ENCODE measurements at regions not wholly inside any gene's neighbourhood (a gene's known extent, or its start where the extent isn't known, plus 50 kb on each side); places are given as distances from the start of the nearest gene placed in this dataset.

DNA sequence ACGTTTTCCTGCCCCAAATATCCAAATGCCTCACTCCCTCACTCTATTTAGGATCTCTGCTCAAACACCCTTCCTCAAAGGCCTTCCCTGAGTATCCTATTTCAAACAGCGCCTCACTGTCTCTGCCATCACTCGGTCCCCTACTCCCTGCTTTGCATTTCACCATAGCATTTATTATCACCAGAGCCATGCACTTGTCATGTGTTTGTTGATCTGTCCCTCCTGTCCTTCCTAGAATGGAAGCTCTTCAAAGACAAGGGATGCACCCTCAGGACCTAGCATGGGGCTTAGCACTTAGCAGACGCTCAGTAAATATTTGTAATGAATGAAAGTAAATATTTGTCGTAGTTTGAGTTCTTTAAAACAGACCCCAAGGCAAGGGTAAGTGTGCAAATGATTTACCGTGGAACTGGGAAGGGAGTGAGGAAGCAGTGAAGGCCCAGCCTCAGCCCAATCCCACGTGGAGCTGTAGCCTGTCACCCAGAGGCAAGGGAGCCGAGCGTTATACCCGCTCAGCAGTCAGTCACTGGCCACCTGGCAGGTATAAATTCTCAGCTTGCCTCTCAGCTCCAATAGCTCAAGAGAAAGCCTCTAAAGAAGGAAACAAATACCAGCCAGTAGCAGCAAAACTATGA is 97.7 kb upstream of the KIF2A start:
- Histone ChIP-seq H3K9me1 (replicated peaks; ENCODE audit: control insufficient read depth, extremely low read depth, insufficient read depth, low read length) (no peaks in the 10 kb centered on the region), H4K20me1 (replicated peaks; ENCODE audit: control insufficient read depth, extremely low read depth, insufficient read depth, low read length) (no peaks in the 10 kb centered on the region), H3K36me3 (ENCODE audit: control insufficient read depth in 2 of 2, extremely low read depth in 1 of 2, insufficient read depth in 2 of 2, low read length in 2 of 2) (no peaks in the 10 kb centered on the region), H3K9me3 (replicated peaks; ENCODE audit: control insufficient read depth, insufficient read depth, low read length) (no peaks in the 10 kb centered on the region), H3K79me2 (ENCODE audit: control insufficient read depth, insufficient read depth, low read length) (no peaks in the 10 kb centered on the region), H3K27me3 (ENCODE audit: control insufficient read depth in 2 of 2, insufficient read depth in 2 of 2, low read length in 2 of 2) (peaks cover 14 to 18% of the 10 kb centered on the region in 2 experiments), H2AFZ (ENCODE audit: low read depth, low read length) (no peak overlapping the region), H3K9ac (replicated peaks; ENCODE audit: extremely low read depth, insufficient read depth, low read length) (no peak overlapping the region), H3K4me2 (ENCODE audit: insufficient read depth, low read length) (no peak overlapping the region), H3K27ac (ENCODE audit: insufficient read depth, low read depth, low read length) (no peak overlapping the region), H3K4me3 (replicated peaks in 1 of 3; ENCODE audit: insufficient read depth in 1 of 3, low read depth in 1 of 3, low read length in 3 of 3) (no peak overlapping the region), H3K4me1 (ENCODE audit: control insufficient read depth, extremely low read depth, insufficient read depth, low read length) (no peaks in the 10 kb centered on the region)
- CTCF ChIA-PET: no interaction called here
- intact Hi-C loops (cut with micrococcal nuclease) (no loop called here), dilution Hi-C loops (cut with MboI; ENCODE audit: extremely low pct_ligation_motif_present, low sequenced_read_pairs) (no loop called here)
- no peak for FAIRE-seq
- DNase-seq (ENCODE audit: low read depth, low spot score): no peak
- POLR2A ChIA-PET: no interaction called here
- TF ChIP-seq, protein P1, sequence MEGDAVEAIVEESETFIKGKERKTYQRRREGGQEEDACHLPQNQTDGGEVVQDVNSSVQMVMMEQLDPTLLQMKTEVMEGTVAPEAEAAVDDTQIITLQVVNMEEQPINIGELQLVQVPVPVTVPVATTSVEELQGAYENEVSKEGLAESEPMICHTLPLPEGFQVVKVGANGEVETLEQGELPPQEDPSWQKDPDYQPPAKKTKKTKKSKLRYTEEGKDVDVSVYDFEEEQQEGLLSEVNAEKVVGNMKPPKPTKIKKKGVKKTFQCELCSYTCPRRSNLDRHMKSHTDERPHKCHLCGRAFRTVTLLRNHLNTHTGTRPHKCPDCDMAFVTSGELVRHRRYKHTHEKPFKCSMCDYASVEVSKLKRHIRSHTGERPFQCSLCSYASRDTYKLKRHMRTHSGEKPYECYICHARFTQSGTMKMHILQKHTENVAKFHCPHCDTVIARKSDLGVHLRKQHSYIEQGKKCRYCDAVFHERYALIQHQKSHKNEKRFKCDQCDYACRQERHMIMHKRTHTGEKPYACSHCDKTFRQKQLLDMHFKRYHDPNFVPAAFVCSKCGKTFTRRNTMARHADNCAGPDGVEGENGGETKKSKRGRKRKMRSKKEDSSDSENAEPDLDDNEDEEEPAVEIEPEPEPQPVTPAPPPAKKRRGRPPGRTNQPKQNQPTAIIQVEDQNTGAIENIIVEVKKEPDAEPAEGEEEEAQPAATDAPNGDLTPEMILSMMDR (IDR thresholded peaks at IDR 0.05; ENCODE audit: extremely low read depth in 1 of 2, insufficient read depth in 1 of 2, low read depth in 1 of 2, low read length in 2 of 2): no peak
- TF ChIP-seq FOS (IDR thresholded peaks at IDR 0.05; ENCODE audit: borderline replicate concordance, insufficient read depth, low read length): no peak
- TF ChIP-seq MYC (IDR thresholded peaks at IDR 0.05; ENCODE audit: low read depth, low read length): no peak
- TF ChIP-seq POLR2AphosphoS5 (IDR thresholded peaks at IDR 0.05; ENCODE audit: insufficient read depth, low read depth, low read length): no peak
- no peak for TF ChIP-seq EZH2 (IDR thresholded peaks at IDR 0.05; ENCODE audit: borderline replicate concordance, low read depth, low read length, severe bottlenecking)
- TF ChIP-seq POLR2A (IDR thresholded peaks at IDR 0.05; ENCODE audit: low read depth, low read length): no peak
- TF ChIP-seq JUN (IDR thresholded peaks at IDR 0.05; ENCODE audit: borderline replicate concordance, insufficient read depth, insufficient read length, low read depth): no peak
- TF ChIP-seq, protein P2, sequence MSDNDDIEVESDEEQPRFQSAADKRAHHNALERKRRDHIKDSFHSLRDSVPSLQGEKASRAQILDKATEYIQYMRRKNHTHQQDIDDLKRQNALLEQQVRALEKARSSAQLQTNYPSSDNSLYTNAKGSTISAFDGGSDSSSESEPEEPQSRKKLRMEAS (IDR thresholded peaks at IDR 0.05; ENCODE audit: insufficient read depth, insufficient read length): no peak
- no peak for TF ChIP-seq GATA2 (IDR thresholded peaks at IDR 0.05; ENCODE audit: insufficient read depth, insufficient read length, low read depth, low read length)
- BruUV-seq (replicated peaks): no TSS peak
